Smooth muscle cell (in vitro differentiated cells): ENCODE measurements at regions not wholly inside any gene's neighbourhood (a gene's known extent, or its start where the extent isn't known, plus 50 kb on each side); places are given as distances from the start of the nearest gene placed in this dataset.

ENCODE experiments used
- DNase-seq: peaks from one replicate; lab custom pipeline; 2025; ENCODE audit not compliant: unreplicated experiment; lab: John Stamatoyannopoulos, UW
- H2AFZ ChIP-seq: fragments of 200-600 bp; sonication (generic); 2 replicates; pipeline ENCODE4 v1.6.0; 2016; ENCODE audit warnings: antibody characterized with exemption, low read depth, mild to moderate bottlenecking
- H3F3A ChIP-seq: fragments of 200-600 bp; sonication (generic); 2 replicates; pipeline ENCODE4 v1.6.0; 2017; ENCODE audit warnings: antibody characterized with exemption, low read depth
- H3K27ac ChIP-seq: fragments of 200-600 bp; sonication (generic); 2 replicates; pipeline ENCODE4 v1.5.1; 2016; ENCODE audit warnings: low read depth, mild to moderate bottlenecking
- H3K27me3 ChIP-seq: fragments of 200-600 bp; sonication (generic); 2 replicates; pipeline ENCODE4 v1.6.1; 2016; ENCODE audit warnings: low read depth, mild to moderate bottlenecking
- H3K36me3 ChIP-seq: fragments of 200-600 bp; sonication (generic); 2 replicates; pipeline ENCODE4 v1.5.1; 2016; ENCODE audit warnings: low read depth
- H3K4me1 ChIP-seq: fragments of 200-600 bp; sonication (generic); 2 replicates; pipeline ENCODE4 v1.5.1; 2016; ENCODE audit warnings: low read depth
- H3K4me2 ChIP-seq: fragments of 200-600 bp; sonication (generic); 2 replicates; pipeline ENCODE4 v1.6.0; 2016; ENCODE audit warnings: mild to moderate bottlenecking
- H3K4me3 ChIP-seq: fragments of 200-600 bp; sonication (generic); 2 replicates; pipeline ENCODE4 v1.5.1; 2016; ENCODE audit warnings: mild to moderate bottlenecking
- H3K79me2 ChIP-seq: fragments of 200-600 bp; sonication (generic); 2 replicates; pipeline ENCODE4 v1.6.0; 2016; ENCODE audit warnings: low read depth, mild to moderate bottlenecking
- H3K9ac ChIP-seq: fragments of 200-600 bp; sonication (generic); 2 replicates; pipeline ENCODE4 v1.6.0; 2016; ENCODE audit warnings: low read depth
- H3K9me3 ChIP-seq: fragments of 200-600 bp; sonication (generic); replicated peaks from 2 replicates; pipeline ENCODE4 v1.5.1; 2016; ENCODE audit warnings: low read depth
- H4K20me1 ChIP-seq: fragments of 200-600 bp; sonication (generic); 2 replicates; pipeline ENCODE4 v1.6.0; 2016; ENCODE audit warnings: low read depth
- WGBS: methylation state at CpG from one replicate; pipeline ENCODE4 v1.1.7; 2016; ENCODE audit warnings: low lambda C conversion rate; 5-methylcytosine and 5-hydroxymethylcytosine counted together
- TF ChIP-seq, protein P1 (sequence below): fragments of 200-600 bp; sonication (generic); IDR thresholded peaks from 2 replicates; pipeline ENCODE4 v1.5.1; 2017; ENCODE audit warnings: borderline replicate concordance, mild to moderate bottlenecking, antibody characterized with exemption; ENCODE audit not compliant: insufficient read depth, poor library complexity, severe bottlenecking

GRCh38 chr14:62532181-62532580 lies 513.1 kb downstream of the KCNH5 start:
- H3K9ac ChIP-seq, result no peak overlapping the region
- no peaks in the 10 kb centered on the region for H3K79me2 ChIP-seq
- DNase-seq, result no peak
- H3K27me3 ChIP-seq, result no peaks in the 10 kb centered on the region
- H3K4me2 ChIP-seq, result no peak overlapping the region
- WGBS, result 86% methylated on average over 2 of the region's 2 CpGs
- H2AFZ ChIP-seq, result no peak overlapping the region
- H3K4me3 ChIP-seq, result no peak overlapping the region
- peaks cover 4% of the 10 kb centered on the region for H3F3A ChIP-seq
- no peaks in the 10 kb centered on the region for H3K9me3 ChIP-seq
- no peaks in the 10 kb centered on the region for H3K36me3 ChIP-seq
- TF ChIP-seq, protein P1, sequence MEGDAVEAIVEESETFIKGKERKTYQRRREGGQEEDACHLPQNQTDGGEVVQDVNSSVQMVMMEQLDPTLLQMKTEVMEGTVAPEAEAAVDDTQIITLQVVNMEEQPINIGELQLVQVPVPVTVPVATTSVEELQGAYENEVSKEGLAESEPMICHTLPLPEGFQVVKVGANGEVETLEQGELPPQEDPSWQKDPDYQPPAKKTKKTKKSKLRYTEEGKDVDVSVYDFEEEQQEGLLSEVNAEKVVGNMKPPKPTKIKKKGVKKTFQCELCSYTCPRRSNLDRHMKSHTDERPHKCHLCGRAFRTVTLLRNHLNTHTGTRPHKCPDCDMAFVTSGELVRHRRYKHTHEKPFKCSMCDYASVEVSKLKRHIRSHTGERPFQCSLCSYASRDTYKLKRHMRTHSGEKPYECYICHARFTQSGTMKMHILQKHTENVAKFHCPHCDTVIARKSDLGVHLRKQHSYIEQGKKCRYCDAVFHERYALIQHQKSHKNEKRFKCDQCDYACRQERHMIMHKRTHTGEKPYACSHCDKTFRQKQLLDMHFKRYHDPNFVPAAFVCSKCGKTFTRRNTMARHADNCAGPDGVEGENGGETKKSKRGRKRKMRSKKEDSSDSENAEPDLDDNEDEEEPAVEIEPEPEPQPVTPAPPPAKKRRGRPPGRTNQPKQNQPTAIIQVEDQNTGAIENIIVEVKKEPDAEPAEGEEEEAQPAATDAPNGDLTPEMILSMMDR, result no peak
- no peaks in the 10 kb centered on the region for H4K20me1 ChIP-seq
- H3K27ac ChIP-seq, result no peak overlapping the region
- no peaks in the 10 kb centered on the region for H3K4me1 ChIP-seq

DNA sequence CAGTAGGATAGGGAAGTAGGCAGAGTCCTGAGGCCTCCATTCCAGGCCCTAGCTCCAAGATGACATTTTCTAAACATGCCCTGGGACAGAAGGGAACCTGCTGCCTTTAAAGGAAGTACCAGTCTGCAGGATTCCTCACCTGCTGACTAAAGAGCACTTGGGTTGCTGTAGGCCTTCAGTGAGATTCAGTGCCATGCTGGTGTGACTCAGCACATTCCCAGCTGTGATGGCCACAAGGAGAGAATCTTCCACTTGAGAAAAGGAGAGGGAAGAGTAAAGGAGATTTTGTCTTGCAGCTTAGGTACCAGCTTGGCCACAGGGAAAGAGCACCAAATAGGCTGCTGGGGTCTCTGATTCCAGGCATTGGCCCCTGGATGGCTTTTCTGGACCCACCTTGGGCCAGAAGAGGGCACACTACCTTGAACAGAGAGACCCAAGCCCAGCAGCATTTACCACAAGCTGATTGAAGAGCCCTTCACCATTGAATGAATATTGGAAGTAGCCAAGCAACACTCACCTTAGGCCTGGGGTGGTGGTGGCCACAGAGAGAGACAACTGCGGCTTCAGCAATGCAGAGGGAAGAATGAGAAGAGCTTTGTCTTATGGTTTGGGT lies 498.3 kb downstream of the KCNH5 start:
- Histone ChIP-seq H3K9ac (no peak overlapping the region), H3K4me1 (no peaks in the 10 kb centered on the region), H3K9me3 (no peaks in the 10 kb centered on the region), H3K36me3 (no peaks in the 10 kb centered on the region), H3K27me3 (no peaks in the 10 kb centered on the region), H3K4me2 (no peak overlapping the region), H3K79me2 (no peaks in the 10 kb centered on the region), H3K4me3 (no peak overlapping the region), H3F3A (no peaks in the 10 kb centered on the region), H2AFZ (no peak overlapping the region), H4K20me1 (no peaks in the 10 kb centered on the region), H3K27ac (no peak overlapping the region)
- TF ChIP-seq, protein P1, result no peak
- WGBS, result 100% methylated on average over 1 of the region's 1 CpG
- no peak for DNase-seq

GRCh38 chr14:62557416-62557815 lies 487.8 kb downstream of the KCNH5 start:
- H3K27me3 ChIP-seq, result no peaks in the 10 kb centered on the region
- no peaks in the 10 kb centered on the region for H4K20me1 ChIP-seq
- no peaks in the 10 kb centered on the region for H3K36me3 ChIP-seq
- DNase-seq, result no peak
- TF ChIP-seq, protein P1, result no peak
- no peak overlapping the region for H3K27ac ChIP-seq
- no peak overlapping the region for H3K4me3 ChIP-seq
- no peak overlapping the region for H3K9ac ChIP-seq
- H2AFZ ChIP-seq, result no peak overlapping the region
- H3K4me1 ChIP-seq, result no peaks in the 10 kb centered on the region
- no peaks in the 10 kb centered on the region for H3K79me2 ChIP-seq
- no peak overlapping the region for H3K4me2 ChIP-seq
- WGBS, result 73% methylated on average over 6 of the region's 6 CpGs
- H3K9me3 ChIP-seq, result no peaks in the 10 kb centered on the region
- no peaks in the 10 kb centered on the region for H3F3A ChIP-seq

DNA sequence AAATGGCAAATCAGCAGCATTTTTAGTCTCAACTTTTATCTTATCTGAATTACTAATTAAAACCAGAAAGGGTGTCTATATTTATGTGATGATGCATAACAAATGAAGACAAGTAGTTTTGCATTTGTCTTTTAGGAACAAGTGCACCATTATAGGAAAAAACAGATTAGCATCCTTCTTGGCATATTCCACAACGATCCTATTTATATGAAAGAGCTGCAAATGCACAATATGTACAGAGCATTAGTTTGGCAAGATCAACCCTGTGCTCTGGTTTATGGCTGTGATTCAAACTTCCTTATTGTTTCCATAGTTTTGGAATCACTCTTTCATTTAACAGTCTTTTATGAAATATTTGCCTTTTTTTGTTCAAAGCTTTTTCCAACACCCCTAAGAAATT lies 486.8 kb downstream of the KCNH5 start:
- Histone ChIP-seq H3K9me3 (no peaks in the 10 kb centered on the region), H3K36me3 (no peaks in the 10 kb centered on the region), H2AFZ (no peak overlapping the region), H3K4me1 (no peaks in the 10 kb centered on the region), H3K27me3 (no peaks in the 10 kb centered on the region), H3K79me2 (no peaks in the 10 kb centered on the region), H3F3A (no peaks in the 10 kb centered on the region), H3K4me2 (no peak overlapping the region), H3K27ac (no peak overlapping the region), H4K20me1 (no peaks in the 10 kb centered on the region), H3K9ac (no peak overlapping the region), H3K4me3 (no peak overlapping the region)
- DNase-seq, result no peak
- 94% methylated on average over 1 of the region's 1 CpG for WGBS
- TF ChIP-seq, protein P1, result no peak
